HG02623 (cell line): ENCODE measurements at regions not wholly inside any gene's neighbourhood (a gene's known extent, or its start where the extent isn't known, plus 50 kb on each side); places are given as distances from the start of the nearest gene placed in this dataset.

ENCODE experiments used
- ATAC-seq: cut with Tn5 transposase; IDR thresholded peaks from one replicate; pipeline ENCODE4 v1.9.1; 2021; ENCODE audit warnings: moderate library complexity; ENCODE audit not compliant: unreplicated experiment

DNA sequence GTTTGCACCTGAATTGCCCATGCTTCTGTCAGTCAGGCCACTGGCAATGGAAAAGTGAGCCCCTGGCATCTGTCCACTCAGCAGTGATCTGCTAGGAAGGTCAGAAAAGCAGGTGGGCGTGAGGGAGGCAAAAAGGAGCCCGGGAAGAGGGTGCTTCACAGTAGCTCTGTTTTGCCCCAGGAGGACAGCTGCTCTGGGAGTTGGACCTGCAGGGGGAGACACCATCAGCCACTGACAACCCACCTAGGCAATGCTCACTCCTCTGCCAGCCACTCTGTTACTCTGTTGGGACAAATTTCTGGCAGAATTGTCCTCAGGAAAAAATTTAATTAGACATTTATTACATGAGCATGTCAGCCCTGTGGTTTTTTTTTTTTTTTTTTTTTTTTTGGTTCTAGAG is 146.4 kb downstream of the LRIG2 start:
- ATAC-seq: no peak

DNA sequence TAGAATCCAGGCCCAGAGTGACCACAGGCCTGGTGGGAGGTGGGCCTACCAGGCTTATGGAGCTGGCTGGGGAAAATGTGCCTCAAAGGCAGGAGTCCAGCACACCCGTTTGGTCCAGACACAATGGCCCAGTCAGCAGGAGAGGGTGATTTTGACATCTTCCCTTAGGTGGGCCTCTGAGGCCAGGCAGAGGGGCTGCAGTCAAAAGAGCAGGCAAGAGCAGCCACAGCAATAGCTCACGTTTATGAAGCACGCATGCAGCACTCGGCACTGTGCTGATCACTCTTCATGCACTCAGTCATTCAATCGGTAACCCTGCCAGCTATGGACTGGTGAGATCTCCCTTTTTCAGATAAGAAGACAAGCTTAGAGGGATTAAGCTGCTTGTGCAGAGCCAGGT is 146.8 kb downstream of the LRIG2 start:
- ATAC-seq: no peak

DNA sequence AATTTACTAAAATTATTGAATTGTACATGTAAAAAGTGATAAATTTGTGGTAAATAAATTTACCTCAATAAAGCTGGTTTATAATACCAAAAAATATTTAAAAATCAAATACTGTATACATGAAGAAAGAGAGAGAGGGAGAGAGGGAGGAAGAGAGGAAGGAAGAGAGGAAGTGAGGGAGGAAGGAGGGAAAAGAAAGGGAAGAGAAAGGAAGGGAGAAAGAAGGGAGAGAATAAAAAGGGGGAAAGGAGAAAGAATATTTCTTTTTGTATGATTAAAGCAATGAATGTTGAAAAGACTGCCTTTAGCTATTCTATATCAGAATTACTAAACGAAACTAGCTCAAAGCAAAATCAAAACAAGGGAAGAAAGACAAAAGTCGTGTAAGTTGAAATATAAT is 150.0 kb downstream of the LRIG2 start:
- ATAC-seq: no peak

DNA sequence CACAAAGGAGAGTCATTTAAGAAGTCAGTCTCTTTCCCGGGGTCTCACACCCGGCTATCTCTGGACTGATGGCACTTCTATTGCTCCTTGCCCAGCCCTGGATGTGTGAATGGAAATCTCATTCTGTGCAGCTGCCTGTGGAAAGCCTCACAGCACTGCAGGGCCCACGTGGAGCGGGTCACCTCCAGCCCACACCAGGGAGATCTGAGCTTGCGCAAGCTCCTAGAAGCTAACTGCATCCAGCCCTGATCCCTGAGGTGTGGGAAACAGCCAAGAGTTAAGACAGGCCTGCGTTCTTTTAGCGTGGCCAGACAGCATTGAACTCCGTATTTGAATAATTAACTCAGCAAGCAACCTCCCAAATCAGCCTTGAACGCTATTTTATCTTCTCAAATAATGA is 150.5 kb downstream of the LRIG2 start:
- ATAC-seq: no peak

DNA sequence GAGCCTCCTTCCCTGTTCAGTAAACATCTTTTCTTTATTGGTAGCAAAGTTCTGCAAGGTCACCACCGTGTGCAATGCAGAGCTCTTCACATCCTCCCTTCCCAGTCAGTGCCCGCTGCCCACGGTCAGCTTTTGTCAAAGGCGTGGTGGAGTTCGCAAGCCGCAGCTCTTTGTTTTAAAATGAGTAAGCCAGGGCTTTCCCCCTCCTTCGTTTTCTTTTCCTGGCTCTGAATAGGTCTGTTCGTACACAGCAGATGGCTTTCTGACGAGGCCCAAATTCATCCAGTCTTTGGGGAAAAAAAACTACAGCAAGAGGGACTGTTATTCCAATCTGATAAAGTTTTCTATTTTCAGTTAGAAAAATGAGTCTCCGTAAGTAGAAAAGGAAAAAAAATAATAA is 153.2 kb downstream of the LRIG2 start:
- no peak for ATAC-seq

DNA sequence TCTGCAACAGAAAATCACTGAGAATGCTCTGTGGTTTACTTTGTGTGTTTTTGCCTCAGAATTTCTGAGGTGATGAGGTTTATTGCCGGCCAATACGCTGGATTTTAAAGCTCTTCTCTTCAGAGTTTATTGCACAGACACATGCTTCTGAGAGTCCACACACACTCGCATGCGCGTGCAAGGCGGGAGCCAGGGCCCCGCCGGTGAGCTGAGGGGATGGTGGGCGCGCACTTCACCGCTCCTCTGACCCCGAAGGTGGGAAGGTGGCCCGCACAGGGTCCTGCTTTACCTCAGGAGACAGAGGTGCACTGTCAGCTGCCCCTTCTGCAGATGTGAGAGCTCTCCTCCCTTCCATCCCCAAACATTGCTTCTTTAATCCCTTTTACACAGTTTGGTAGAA is 158.4 kb upstream of the MAGI3 start:
- ATAC-seq: no peak

DNA sequence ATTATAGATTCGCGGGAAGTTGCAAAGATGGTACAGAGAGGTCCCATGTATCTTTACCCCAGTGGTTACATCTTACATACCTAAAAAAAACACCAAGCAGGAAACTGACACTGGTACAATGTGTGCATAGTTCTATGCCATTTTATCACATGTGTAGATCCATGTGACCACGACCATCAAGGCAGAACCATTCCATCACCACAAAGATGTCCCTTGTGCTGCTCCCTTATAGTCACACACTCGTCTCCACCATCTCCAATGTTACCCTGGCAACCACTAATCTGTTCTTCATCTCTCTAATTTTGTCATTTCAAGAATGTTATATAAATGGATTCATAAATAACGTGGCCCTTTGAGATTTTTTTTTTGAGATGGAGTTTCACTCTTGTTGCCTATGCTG is 156.9 kb upstream of the MAGI3 start:
- no peak for ATAC-seq

DNA sequence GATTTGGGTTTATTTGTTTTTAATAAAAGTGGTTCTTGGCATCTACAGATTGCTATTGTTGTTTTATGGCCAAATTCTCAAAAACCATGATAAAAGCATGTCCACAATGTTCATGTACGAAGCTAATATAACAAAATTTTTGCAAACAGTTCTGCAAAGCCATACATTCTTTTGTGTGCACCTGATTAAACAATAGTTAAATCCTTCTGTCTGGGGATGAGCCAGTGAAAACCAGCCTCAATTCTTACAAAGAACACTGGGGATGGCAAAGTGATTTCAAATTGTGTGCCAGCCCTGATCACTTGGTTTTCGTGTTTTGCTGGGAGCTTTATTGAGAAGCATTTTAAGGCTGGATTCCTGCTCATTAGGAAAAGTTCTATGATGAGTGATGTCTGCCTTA is 149.1 kb upstream of the MAGI3 start:
- ATAC-seq: no peak

DNA sequence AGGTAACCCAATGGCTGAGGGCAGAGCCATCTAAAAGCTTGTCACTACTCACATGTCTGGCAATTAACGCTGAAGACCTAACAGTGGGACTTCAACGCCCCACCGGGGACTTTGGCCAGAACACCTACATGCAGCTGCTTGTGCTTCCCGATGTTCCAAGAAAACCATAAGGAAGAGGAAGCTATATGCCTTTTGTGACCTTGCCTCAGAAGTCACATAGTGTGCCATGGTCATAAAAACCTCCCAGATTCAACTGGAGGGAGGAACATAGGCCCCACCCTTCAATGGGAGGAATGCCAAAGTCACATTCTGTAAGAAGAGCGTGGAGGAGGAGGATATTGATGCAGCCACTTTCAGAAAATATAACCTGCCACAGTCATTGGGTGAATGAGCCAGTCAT is 147.8 kb upstream of the MAGI3 start:
- no peak for ATAC-seq

DNA sequence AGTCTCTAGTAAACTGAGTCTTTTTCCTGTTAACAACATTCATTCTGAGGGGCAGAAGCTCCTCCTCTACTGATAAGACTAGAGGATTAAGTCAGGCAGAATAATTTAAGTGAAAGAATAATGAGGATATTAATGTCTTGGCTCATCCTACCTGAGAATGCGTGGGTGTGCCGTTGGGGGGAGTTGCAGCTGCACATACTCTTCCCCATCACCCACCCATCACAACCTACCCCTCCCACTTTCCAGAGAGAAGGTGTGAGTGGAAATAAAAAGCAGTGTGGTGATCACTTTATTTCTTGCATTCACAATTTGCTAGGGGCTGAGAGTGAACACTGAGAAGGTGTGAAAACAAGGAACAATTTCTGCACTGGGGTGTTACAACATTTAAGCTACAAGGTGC is 146.8 kb upstream of the MAGI3 start:
- ATAC-seq: no peak

DNA sequence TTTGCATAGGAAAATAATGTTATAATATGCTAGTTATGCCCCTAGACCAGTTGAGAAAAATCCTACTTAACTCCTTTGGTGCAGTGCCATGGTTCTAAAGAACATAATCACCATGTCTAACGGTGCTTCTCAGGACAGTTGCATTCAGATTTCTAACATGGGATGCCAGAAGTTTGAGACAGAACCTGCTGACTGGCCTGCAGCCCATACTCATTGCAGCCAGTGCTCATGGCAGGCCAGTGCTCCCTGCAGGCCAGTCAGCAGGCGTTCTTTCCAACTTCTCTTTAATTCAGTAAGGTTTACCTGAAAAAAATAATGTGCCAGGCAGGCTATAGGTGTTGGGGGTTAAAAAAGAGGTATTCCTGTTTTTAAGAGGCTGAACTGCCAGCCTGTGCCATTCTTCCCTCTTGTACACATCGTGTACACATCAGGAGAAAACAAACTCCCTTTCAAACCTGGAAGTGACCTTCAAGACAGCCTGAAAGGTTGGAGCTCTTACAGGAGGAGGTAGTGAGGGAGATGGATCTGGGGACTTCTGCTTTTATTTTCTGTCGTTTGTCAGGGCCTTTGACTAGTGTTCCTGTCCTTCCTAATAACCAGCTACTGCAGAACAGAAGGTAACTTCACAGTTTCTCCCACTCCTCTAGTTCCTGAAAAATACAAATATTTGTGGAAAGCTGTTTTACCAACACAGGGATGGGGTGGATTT is 146.0 kb upstream of the MAGI3 start:
- no peak for ATAC-seq

DNA sequence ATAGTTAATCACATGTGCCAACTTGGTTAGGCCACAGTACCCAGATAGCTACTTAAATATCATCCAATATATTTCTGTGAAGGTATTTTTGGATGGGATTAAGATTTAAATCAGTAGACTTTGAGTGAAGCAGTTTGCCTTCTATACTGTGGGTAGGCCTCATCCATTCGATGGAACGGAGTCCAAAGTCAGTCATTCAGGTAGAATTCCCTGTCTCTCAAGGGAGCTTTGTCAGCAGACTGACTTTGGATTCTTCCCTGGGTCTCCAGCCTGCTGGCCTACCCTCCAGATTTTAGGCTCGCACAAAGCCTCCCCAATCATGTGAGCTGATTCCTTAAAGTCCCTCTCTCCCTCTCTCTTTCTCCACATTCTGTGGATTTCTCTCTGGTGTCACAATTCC is 145.1 kb upstream of the MAGI3 start:
- no peak for ATAC-seq

DNA sequence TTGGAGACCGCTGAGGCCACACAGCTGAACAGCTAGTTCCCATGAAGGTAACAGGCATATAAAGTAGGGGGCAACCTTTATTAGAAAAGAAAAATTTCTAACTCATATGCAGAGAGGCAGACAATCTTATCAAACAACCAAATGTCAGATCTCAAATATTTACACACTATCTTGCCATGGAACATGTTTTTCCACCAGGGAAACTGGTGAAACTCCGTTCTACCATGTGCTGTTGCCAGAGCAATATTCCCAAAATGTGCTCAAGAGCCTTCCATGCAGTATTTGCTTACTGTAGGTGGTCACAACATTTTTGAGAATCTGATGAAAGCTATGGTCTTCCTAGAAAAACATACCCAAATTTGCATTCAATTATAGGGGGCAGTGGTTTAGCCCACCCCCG is 143.4 kb upstream of the MAGI3 start:
- no peak for ATAC-seq

DNA sequence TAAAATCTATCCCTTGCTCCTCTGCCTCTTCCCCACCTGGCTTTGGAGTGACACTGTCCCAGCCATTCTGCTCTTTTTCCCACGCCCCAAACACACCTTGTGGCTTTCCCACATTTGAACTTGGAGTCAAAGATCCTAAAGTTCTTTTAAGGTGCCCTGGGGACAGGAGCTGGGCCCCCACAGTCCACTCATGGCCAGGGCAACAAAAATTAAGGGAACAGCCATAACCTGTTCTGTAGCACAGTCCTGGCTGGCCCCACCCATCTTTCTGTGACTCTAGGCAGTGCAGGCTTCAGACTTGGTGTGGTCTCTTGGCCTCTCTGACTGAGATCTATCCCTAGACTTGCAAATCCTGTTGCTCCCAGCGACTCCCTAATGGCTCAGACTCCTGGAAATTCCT is 143.0 kb upstream of the MAGI3 start:
- ATAC-seq: no peak

DNA sequence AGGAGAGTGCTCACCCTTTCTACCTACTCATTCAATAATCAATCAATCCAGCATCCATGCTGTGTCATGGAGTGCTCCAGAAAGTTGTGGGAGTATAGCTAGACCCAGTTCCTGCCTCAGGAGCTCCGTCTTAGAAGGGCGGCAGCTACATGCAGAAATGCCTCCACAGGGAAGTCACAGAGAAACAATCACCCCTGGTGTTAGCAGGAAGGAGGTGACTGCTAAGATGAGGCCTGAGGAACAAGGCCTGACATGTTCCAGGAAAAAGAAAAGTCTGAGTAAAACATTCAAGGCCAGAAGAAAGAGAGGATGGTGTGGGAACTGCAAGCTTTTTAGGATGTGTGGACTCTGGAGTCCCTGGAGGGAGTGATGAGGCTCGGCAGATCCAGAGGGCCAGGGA is 142.5 kb upstream of the MAGI3 start:
- no peak for ATAC-seq

DNA sequence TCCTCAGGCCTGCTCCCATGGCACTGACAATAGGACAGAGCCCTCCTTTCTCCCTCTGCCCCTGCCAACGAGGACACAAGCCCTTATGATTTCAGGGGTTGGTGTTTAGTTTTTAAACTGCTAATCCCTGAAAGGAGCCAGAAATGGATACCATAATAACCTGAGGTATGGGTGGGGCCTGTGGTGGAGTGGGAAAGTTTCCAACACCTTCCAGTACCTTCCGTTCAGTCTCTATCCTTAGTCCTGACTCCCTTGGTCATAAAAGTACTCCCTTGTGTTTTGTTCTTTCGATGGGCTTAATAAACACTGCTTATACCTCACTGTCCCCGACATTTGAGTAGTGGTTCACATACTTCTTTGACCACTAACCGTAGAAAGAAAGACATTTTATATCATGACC is 141.8 kb upstream of the MAGI3 start:
- no peak for ATAC-seq

DNA sequence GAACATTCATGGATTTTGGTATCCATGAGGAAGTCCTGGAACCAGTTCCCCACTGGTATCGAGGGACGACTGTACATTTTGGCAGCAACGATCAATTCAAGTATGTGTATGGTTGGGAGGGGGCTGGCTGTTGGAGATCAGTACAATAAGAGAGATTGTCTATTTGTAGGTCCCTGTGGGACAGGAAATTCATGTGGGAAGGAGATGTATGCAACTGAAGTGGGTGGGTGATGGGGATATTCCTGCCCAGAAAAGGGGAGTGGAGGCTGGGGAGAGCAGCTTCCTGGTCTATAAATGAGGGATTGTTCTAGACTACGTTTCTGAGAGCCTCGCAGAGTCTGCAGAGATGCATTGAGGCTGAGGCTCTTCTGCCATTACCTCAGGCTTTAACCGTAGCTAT is 140.2 kb upstream of the MAGI3 start:
- no peak for ATAC-seq

DNA sequence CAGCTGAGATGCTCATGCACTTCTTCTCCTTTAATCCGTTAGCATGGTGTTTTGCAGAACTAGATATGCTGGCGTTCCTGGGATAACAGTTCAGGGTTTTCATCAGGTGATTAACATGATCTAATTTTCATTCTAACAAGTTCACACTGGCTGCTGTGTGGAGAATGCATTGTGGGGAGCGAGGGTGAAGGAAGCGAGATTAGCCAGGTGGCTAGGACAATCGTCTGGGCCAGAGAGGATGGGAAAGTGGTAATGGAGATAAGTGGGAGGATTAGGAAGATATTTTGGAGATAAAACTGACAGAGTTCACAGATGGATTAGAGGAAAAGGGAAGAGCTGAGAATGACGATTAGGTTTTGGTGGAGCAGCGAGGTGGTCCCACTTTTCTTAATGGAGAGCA is 138.1 kb upstream of the MAGI3 start:
- no peak for ATAC-seq

DNA sequence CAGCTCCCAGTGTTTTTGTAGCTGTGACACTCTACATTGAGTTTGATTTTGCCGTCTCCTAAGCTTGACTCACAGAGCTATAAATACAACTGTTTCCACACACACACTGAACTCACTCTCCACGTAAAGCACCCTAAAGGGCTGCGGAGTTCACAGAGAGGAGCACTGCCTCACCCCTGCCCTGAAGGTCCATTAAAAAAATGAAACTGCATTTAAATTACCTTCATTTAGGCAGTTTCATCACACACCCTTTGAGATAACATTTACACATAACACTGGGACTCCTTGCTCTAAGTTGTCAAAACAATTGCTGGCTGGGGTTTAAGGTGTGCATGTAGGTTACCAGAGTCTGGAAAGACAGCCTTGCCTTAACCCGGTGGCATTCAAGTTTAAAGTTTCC is 137.1 kb upstream of the MAGI3 start:
- no peak for ATAC-seq

DNA sequence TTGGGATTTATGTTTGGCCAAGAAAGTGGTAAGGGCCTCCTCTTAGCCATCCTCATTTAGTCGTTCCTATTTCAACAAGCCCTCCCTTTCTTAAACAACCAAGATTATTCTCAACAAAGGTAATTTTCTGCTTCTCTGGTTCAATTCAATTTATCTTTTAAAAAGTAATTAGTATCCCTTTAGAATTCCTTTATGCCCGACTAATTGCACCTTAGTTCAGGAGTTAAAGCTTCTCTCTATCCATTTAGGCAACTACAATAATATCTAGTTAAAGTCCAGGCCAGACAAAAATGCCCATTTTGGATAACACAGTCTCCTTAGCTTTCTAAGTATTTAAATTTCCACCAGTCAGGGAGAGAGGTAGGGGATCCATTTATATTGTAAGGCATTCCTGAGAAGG is 136.7 kb upstream of the MAGI3 start:
- ATAC-seq: no peak

DNA sequence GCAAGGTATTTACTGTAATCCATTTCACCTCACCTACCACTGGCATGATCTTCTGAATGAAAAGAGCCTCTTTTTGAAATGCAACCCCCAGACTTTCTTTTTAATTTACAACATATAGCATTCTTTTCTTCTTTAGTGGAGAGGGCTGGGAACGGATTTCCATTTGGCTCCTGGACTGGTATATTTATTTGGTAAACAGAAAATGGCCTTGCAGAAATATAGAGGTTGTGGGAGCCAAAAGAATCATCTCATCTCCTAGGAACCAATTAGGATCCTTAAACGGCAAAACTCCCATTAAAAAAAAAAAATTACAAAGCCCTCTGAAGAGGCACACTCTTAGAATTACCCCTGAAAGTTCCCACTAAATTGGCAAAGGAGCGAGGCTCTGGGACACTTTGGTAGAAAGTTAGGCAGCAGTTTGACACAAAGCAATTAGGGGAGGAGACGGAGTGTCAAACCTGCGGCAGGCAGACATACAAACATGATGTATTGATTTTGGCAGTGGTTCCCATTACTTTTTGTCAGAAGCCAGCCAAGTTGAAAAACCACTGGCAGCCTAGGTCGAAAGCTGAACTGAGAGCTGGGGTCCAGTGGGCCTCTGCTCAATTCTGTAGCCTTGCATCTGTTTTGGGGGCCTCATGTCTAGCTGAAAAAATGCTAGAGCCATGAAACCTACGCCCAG is 135.1 kb upstream of the MAGI3 start:
- ATAC-seq: no peak

DNA sequence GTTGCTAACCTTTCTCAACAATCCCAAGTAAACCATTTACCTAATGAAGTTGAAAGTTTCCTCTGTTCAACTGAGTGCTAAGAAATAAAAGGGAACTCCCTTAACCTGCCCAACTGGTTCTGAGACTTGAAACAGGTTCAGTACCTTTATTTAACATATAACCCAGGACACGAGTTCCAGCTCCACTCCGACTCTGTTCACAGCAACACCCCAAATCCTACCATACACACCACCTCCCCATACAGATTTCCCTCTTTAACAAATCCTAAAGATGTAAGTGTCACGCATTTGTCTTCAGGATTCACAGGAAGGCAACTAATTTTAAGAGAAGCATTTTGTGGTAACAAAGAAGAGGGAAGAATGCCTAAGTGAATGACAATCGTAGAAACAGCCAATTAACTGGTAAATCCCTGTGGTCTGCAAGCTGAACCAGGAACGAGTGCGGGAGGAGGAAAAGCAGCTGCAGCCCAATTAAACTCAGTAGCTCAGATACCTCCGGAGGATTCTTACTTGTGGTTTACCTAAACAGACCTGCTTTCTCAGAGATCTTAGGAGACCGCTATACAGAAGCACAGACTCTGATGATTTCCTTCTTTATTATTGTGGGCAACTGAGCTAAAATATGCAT is 134.5 kb upstream of the MAGI3 start:
- no peak for ATAC-seq

DNA sequence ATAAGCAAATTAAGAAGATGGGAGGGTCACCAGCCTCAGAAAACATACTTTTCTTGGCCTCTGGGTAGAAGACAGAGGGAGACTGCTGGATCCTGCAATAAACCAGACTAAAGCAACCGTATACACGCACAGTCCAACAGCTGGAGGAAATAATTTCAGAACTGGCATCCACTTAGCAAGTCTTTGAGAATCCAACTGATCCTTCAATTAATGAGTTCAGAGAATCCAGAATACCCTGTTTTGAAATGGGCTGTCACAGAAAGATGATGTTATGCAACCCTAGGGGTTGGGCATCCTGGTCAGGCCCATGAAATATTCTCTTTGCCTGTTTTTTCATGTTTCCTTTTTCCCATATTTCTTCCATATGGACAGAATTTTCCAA is 134.0 kb upstream of the MAGI3 start:
- ATAC-seq: no peak
